Fibroblast of the aortic adventitia (primary cell): ENCODE measurements at regions not wholly inside any gene's neighbourhood (a gene's known extent, or its start where the extent isn't known, plus 50 kb on each side); places are given as distances from the start of the nearest gene placed in this dataset.
"Not testable (repeated sequence)": the region's sequence is repeated elsewhere in the genome, so short reads cannot be mapped to it uniquely, and the experiment has no call there.

ENCODE experiments used
- DNase-seq: peaks from one replicate; pipeline ENCODE4 v3.0.0-alpha.2; 2010; ENCODE audit warnings: low read depth
- H3K4me3 ChIP-seq: 2 replicates; pipeline ENCODE4 v1.5.1; 2011; ENCODE audit warnings: low read depth, mild to moderate bottlenecking, control low read depth, low read length, moderate library complexity
- CTCF ChIP-seq: IDR thresholded peaks from 2 replicates; pipeline ENCODE4 v1.5.1; 2011; ENCODE audit warnings: mild to moderate bottlenecking, low read length, control low read depth, inconsistent platforms; ENCODE audit not compliant: insufficient read depth

- no peak for TF ChIP-seq CTCF
- DNase-seq = no peak
- no peak overlapping the region for H3K4me3 ChIP-seq
These were observed 178.8 kb upstream of the MMADHC start for GRCh38 chr2:149766339-149766738.

- no peak overlapping the region for H3K4me3 ChIP-seq
- TF ChIP-seq CTCF = no peak
- no peak for DNase-seq
These were observed 178.1 kb upstream of the MMADHC start for GRCh38 chr2:149765636-149766035.

GRCh38 chr2:149765003-149765402 is 177.4 kb upstream of the MMADHC start:
- H3K4me3 ChIP-seq = no peak overlapping the region
- no peak for TF ChIP-seq CTCF
- DNase-seq = no peak

- no peak for TF ChIP-seq CTCF
- H3K4me3 ChIP-seq = no peak overlapping the region
- no peak for DNase-seq
These were observed 175.8 kb upstream of the MMADHC start for GRCh38 chr2:149763358-149763757.

GRCh38 chr2:149761611-149762010 is 174.0 kb upstream of the MMADHC start:
- no peak for TF ChIP-seq CTCF
- no peak for DNase-seq
- H3K4me3 ChIP-seq = no peak overlapping the region

GRCh38 chr2:149759382-149759781 is 171.8 kb upstream of the MMADHC start:
- not testable (repeated sequence) for DNase-seq, H3K4me3 ChIP-seq

GRCh38 chr2:149754722-149755121 is 167.1 kb upstream of the MMADHC start:
- DNase-seq, H3K4me3 ChIP-seq: not testable (repeated sequence)

- H3K4me3 ChIP-seq = no peak overlapping the region
- TF ChIP-seq CTCF = no peak
- DNase-seq = no peak
These were observed 159.9 kb upstream of the MMADHC start for GRCh38 chr2:149747456-149747855.
